Anterior cingulate cortex (tissue), 58 donors: ENCODE measurements at regions not wholly inside any gene's neighbourhood (a gene's known extent, or its start where the extent isn't known, plus 50 kb on each side); places are given as distances from the start of the nearest gene placed in this dataset.

Experiments
- DNase-seq, 58 donors: peaks; one replicate each; lab custom pipeline; 2025; lab: John Stamatoyannopoulos, UW

DNA sequence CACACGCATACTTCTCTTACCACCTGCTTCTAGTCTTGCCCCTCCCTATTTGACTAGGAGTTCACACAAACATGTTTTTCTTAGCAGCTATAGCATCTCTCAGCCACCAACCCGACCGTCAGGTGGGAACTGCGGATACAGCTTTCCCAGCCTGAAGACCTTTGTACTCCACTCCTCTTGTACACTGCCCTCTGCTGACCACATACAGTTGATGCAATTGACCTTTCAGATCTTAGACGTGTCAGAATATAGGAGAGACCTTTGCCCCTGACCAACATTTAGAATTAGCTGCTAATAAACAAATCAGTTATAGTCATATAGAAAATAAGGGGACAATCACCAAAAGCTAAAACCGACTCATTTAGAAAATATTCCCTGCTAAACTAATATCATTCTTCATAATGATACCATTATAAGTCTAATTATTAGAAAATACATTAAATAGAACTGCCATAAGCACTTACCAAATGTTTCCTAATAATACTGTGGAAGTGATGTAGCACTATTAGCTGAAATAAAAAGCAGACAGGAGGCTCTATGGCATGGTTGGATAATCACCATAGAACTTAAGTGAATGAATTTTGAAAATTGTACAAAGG is 208.4 kb downstream of the RAD51AP2 start:
- peak in 11 of 58 donors; percentile 1 to 31 (median 12) for DNase-seq

DNA sequence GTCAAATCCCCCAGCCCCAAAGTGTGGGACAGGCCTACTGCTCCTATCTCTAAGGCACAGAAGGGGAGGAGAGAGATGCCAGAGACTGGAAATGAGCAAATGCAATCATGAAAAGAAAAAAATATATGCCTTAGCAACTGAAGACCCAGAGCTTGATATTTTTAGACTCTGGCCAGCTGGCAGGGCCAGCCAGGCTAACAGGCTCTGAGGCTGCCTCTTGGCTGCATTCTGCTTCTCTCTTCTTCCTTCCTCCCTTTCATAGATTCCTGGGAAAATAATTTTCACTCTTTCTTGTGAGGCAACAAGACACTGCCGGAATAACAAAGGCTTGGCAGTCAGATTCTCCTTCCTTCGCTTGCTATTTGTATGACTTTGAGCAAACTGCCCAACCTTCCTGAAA is 209.1 kb downstream of the RAD51AP2 start:
- peak in 3 of 58 donors; percentile 1 to 10 (median 5) for DNase-seq

DNA sequence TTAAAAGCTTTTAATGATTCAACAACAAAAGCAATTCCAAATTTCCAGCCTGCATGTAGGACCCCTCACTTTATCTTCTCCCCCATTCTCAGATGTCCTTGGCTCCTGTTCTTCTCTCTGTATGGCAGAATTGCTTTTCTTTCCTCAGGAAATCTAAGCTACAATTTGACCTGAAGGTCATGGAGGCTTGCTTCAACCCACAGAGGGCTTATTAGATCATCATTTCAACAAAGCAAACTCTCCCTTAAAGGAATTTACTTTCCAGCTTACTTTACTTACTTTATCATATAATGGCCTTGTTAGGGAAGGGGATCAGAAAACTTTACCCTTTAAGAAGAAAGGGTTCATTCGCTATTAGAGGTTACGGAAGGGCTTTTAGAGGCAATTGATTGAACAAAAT is 211.5 kb downstream of the RAD51AP2 start:
- DNase-seq, result no peak

DNA sequence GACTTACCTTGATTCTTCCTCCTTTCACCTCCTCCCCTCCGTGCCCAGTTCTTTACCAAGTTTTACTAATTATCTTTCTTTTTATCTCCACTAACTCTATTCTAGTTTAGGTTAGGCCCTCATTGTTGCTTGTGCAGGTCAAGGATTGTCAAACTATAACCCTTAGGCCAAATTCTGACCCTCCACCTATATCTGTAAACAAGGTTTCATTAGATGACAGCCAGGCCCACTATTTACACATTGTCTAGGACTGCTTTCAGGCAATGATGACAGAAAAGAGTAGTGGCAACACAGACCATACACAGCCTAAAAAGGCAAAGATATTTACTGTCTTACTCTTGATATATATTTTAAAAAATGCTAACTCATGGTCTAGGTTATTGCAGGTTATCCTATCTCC is 212.0 kb downstream of the RAD51AP2 start:
- no peak for DNase-seq

DNA sequence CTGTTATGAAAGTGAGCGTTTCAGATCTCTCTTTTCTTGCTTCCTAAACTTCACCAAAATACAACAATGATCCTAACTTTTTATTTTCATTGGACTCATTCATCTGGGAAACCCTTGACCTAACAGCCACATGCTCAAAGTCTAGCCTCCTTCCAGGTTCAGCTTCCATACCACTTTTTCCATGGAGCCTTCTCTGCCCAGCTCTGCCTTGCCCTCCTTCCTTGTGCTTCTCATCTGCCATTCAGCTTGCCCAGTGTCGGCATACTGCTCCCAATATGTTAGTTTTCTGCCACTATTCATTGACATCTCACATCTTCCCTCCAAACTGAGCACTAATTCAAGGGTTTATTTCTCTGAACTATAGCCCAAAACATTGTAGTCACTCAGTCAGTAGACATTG is 214.7 kb downstream of the RAD51AP2 start:
- no peak for DNase-seq

DNA sequence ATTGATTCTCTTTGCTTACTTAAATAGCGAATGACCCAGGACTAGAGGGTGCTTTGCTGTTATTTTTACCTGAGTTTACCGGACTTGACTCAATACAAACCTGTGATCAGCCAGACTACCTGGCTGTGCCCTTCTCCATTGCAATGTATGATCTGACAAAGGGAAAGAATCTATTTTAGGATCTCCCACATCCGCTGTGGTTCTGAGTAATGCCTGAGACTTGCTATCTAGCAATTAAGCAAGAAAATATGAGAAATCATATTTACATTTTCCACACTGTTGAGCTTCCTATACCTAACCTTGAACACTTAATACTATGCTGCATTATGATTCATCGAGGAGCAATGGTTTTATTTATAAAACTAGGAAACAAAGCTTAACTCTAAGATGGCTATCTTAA is 215.2 kb downstream of the RAD51AP2 start:
- no peak for DNase-seq

GRCh38 chr2:17302281-17302680 is 216.0 kb downstream of the RAD51AP2 start:
- DNase-seq, result no peak

DNA sequence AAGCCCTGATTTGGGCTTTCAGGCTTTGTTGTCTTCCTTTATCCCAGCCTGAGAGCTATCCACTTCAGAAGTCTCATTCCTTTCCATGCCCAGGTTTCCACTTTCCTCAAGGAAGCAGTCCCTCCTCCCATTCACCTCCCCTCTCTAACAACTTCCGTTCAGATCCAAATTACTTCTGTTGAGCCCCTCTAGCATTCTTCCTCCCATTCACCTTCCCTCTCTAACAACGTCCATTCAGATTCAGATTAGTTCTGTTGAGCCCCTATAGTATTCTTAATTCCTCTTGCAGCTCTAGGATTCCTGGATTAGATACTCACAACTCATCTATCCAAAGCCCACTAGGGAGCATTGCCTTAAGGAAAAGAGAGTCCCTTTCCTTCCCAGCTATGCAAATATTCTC is 216.8 kb downstream of the RAD51AP2 start:
- no peak for DNase-seq

DNA sequence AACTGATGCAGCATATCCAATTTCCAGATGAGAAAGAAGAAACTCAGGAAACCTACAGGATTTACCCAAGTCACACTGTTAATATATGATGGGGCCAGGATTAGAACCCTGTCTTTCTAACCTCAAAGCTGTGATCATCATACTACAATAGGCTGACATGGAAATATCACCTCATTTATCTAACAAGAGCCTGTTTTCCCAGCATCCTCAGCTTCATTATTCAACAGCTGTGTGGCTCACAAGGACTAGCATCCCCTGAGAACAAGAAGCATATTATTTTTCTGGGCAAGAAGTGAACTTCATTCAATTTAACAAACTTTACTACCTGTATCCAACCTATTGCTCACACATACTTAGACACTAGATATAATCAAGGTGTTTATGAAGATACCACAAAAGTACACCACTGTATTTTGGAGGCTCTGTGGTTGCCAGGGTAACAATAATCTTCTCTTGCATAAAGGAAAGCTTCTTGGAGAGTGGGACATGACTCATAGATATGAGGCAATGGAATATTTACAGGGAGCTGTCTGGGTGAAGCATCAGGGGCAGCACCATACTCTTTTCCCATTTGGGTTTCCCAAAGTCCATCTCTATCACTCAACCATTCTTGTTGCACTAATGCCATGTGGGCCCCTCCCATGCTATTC is 218.2 kb downstream of the RAD51AP2 start:
- DNase-seq, result peak in 2 of 58 donors; percentile 18 to 47

DNA sequence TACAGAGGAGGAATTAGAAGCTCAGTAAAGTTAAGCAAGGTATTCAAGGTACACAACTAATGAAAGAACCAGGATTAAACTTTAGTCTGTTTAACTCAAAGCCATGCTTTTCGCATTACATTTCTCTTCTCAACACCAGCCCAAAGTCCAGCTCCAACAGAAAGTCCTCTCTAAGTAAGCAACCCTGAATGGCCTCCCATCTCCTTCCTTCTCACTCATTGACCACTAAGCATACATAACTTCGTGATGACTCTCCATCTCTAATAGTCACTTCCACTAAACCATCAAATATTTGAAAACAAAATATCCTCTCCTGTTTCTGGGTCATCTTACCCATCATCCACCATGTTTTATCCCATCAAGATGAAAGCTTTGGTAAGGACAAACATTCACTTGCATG is 219.8 kb downstream of the RAD51AP2 start:
- DNase-seq, result no peak

GRCh38 chr2:17296686-17297085 is 221.6 kb downstream of the RAD51AP2 start:
- no peak for DNase-seq

DNA sequence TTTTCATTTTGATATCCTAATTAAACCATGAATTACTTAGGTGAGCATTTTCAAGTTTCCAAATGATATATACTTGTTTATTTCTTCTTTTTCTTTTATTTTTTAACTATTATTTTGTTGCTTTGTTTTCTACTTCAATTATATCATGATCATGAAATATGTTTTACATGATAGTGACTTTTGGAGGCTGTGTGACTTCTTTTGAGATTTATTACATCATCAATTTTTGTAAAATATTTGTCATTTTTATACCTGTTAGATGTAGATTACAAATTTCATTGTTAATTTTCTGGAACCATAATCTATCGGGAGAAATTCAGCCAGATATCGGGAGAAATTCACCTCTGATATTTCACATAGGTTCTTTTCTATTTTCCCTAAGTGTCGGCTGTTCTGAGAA is 228.6 kb downstream of the RAD51AP2 start:
- no peak for DNase-seq

DNA sequence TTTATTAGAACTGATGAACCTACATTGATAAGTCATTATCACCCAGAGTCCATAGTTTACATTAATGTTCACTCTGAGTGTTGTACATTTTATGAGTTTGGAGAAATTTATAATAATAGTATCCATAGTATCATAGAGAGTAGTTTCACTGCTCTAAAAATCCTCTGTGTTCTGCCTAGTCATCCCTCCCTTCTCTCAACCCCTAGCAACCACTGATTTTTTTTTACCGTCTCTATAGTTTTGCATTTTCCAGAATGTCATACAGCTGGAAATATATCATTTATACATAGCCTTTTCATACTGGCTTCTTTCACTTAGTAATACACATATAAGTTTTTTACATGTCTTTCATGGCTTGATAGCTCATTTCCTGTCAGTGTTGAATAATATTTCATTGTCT is 231.1 kb downstream of the RAD51AP2 start:
- DNase-seq, result no peak

GRCh38 chr2:17282826-17283225 is 235.4 kb downstream of the RAD51AP2 start:
- DNase-seq, result no peak

DNA sequence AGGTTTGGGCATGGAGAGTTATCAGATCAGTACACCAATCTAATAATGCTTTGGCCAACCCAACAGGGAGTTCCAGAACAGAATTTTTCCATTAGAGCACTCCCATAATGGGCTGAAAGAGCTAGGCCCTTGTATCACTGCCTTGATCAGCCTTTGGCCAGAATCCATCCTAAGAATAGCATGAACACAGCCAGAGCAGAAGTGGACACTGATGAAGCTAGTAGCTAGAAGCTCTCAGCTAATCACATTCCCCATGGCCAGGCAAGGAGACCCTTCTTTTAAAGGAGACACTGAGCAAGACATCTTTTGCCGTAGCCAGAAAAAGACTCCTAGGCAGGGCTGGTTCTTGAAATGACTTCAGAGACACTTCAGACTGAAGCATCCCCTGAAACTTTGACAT is 236.0 kb downstream of the RAD51AP2 start:
- DNase-seq, result no peak

DNA sequence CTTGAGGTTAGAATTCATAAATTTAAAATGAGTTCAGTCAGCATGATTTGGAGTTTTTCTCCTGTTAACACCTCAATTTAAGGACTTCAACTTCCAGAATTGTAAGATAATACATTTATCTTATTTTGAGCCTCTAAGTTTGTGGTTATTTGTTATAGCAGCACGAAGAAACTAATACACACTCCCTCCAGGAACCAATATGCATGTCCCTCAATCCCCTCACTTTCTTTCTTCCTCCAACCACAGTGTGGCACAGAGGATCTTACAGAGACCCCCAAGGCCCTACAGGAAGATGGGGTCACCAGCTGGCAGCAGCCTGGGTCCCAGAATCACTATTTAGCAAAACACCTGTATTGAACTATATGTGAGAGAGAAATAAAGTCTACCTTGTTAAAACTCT is 242.0 kb downstream of the RAD51AP2 start:
- no peak for DNase-seq

DNA sequence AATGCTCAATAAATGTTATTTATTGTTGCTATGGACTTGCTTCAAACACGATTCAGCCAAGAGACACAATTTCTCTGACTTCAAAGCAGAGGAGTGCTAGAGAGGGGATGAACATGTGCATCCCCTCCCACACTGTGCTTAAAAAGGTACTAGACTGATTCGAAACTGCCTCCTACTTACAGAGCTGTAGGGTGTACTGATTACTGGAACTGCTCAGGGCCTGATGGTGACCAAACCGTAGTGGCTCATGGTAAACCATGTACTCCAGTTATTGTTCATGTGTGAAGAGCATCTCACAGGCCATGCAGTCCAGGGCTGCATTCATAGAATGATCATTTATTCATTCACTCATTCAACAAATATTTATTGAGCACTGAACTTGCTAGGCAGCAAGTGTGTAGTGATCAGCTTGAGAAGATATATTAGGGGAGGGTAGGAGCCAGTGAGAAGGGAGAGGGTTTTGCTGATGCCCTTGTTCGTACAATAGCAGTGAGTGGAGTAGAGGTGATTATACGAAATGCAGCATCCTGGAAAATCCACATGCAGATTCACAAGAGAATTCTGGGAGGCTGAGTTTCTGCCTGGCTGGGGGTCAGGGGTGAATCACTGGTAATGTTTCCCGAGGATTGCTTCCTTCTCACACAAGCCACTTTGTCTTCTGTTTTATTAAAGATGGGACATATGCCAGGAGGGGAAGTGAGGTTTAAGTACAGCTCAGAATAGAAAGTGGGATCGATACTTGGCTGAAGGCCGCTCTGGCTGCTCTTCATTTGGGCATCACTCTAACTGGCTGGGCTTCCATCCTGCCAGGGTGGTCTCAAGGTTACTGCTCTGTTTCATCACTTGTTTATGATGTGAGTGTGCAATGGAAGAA is 245.4 kb downstream of the RAD51AP2 start:
- DNase-seq, result peak in 10 of 58 donors; percentile 3 to 44 (median 8)

GRCh38 chr2:17272170-17272569 is 246.1 kb downstream of the RAD51AP2 start:
- no peak for DNase-seq

DNA sequence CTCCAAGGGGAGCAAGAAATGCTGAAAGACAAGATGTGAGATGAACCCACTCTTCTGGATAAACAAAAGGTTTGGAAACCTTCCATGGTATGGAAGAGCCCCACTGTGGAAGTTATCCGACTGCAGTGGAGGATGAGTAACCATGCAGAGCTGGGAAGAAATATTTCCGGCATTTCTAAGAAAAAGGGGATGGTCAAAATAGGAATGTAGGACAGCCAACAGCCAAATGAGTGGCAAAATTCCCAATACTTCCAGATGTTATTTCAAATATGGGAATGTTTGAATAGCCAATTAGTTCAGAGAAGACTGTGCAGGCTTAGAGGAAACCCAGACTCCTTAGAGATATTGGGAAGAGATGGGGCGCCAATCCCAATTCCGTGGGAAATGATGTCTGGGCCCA is 246.8 kb downstream of the RAD51AP2 start:
- DNase-seq, result no peak

GRCh38 chr2:17270894-17271293 is 247.3 kb downstream of the RAD51AP2 start:
- DNase-seq, result no peak

DNA sequence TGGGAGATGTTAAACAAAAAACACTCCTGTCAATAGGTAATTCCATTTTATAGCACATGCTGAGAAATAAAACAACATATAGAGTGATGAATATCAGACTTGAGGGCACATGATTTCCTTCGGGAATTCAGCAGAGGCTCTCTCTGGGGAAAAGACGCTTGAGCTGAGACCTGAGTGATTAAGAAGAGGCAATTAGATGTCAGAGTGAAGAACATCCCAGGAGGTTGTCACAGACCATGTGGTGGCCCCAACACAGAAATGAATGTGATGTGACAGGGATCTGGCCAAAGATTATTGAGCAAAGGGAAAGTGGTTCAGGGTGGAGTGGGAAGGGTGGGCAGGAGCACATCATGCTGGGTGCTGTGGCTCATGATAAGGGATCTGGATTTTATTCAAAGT is 254.7 kb downstream of the RAD51AP2 start:
- no peak for DNase-seq
